DND-41 (cell line): ENCODE measurements at regions not wholly inside any gene's neighbourhood (a gene's known extent, or its start where the extent isn't known, plus 50 kb on each side); places are given as distances from the start of the nearest gene placed in this dataset.

Source experiments
- EZH2 ChIP-seq: IDR thresholded peaks from 3 replicates; pipeline ENCODE4 v1.6.1; 2012; ENCODE audit warnings: borderline replicate concordance, low read depth, mild to moderate bottlenecking, moderate library complexity, low read length, inconsistent platforms; ENCODE audit not compliant: severe bottlenecking
- TF ChIP-seq, protein P1 (sequence below): IDR thresholded peaks from 2 replicates; pipeline ENCODE4 v1.5.1; 2012; ENCODE audit warnings: borderline replicate concordance, low read length, moderate library complexity, mild to moderate bottlenecking; ENCODE audit not compliant: poor library complexity, severe bottlenecking; ENCODE audit errors: extremely low read depth

DNA sequence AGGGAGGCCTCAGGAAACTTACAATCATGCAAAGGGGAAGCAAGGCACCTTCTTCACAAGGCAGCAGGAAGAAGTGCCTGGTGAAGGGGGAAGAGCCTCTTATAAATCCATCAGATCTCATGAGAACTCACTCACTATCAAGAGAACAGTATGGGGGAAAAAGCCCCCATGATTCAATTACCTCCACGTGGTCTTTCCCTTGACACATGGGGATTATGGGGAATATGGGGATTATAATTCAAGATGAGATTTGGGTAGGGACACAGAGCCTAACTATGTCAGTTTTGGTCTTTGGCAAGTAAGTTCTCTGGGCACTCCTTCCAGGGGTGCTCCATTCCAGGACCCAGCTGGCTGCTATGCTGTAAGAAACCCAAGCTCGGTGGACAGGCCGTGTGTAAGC lies 275.3 kb upstream of the TUT7 start:
- TF ChIP-seq, protein P1, sequence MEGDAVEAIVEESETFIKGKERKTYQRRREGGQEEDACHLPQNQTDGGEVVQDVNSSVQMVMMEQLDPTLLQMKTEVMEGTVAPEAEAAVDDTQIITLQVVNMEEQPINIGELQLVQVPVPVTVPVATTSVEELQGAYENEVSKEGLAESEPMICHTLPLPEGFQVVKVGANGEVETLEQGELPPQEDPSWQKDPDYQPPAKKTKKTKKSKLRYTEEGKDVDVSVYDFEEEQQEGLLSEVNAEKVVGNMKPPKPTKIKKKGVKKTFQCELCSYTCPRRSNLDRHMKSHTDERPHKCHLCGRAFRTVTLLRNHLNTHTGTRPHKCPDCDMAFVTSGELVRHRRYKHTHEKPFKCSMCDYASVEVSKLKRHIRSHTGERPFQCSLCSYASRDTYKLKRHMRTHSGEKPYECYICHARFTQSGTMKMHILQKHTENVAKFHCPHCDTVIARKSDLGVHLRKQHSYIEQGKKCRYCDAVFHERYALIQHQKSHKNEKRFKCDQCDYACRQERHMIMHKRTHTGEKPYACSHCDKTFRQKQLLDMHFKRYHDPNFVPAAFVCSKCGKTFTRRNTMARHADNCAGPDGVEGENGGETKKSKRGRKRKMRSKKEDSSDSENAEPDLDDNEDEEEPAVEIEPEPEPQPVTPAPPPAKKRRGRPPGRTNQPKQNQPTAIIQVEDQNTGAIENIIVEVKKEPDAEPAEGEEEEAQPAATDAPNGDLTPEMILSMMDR, result no peak
- no peak for TF ChIP-seq EZH2
